GM12872 (cell line): ENCODE measurements at regions not wholly inside any gene's neighbourhood (a gene's known extent, or its start where the extent isn't known, plus 50 kb on each side); places are given as distances from the start of the nearest gene placed in this dataset.

Experiments used
- TF ChIP-seq, protein P1 (sequence below): IDR thresholded peaks from 3 replicates; pipeline ENCODE4 v1.5.1; 2011; ENCODE audit warnings: low read depth, mild to moderate bottlenecking, low read length, moderate library complexity; ENCODE audit not compliant: insufficient read depth

DNA sequence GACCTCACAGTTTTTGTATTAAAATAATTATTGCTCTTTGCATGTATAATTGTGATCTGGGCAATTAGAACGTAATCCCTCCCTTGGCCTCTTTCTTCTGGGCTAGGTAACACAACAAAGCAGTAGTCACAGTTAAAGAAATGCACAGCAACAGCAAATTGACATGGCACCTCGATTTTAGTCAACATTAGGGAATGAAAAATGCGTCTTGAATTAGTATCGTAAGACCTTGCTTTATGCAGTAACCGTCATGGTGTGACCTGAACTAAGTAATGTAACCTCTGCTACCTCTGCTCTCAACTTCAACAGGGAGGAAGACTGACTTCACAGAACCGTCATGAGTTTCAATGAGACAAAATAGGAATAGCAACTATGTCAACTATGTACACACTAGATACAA, 265.4 kb upstream of the MAF start:
- TF ChIP-seq, protein P1, sequence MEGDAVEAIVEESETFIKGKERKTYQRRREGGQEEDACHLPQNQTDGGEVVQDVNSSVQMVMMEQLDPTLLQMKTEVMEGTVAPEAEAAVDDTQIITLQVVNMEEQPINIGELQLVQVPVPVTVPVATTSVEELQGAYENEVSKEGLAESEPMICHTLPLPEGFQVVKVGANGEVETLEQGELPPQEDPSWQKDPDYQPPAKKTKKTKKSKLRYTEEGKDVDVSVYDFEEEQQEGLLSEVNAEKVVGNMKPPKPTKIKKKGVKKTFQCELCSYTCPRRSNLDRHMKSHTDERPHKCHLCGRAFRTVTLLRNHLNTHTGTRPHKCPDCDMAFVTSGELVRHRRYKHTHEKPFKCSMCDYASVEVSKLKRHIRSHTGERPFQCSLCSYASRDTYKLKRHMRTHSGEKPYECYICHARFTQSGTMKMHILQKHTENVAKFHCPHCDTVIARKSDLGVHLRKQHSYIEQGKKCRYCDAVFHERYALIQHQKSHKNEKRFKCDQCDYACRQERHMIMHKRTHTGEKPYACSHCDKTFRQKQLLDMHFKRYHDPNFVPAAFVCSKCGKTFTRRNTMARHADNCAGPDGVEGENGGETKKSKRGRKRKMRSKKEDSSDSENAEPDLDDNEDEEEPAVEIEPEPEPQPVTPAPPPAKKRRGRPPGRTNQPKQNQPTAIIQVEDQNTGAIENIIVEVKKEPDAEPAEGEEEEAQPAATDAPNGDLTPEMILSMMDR: no peak

DNA sequence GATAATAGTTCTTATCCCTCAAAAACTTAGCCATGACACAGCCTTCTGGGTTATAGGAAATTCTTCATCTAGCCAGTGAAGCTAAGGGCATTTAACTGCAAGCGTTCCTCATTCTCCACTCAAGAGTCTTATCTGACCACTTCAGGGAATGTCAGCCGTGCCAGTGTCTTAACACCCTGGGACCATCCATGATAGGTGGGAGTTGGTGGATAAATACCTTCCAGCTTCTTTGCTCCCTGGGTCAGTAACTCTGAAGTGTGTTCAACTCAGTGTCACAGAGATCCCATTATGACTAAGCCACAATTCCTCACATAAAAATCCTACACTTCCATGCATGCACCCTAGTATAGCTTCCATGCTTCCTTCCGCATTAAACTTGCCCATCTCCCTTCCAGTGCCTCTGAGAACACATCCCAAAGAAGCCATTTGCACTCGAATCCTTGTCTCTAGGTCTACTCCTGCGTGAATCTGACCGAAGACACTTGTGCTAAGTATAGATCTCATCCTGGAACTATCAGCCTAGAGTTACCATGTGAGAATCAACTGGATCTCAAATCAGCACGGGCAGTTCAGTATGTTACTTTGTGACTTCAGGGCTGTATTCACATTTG, 264.3 kb upstream of the MAF start:
- TF ChIP-seq, protein P1: no peak

DNA sequence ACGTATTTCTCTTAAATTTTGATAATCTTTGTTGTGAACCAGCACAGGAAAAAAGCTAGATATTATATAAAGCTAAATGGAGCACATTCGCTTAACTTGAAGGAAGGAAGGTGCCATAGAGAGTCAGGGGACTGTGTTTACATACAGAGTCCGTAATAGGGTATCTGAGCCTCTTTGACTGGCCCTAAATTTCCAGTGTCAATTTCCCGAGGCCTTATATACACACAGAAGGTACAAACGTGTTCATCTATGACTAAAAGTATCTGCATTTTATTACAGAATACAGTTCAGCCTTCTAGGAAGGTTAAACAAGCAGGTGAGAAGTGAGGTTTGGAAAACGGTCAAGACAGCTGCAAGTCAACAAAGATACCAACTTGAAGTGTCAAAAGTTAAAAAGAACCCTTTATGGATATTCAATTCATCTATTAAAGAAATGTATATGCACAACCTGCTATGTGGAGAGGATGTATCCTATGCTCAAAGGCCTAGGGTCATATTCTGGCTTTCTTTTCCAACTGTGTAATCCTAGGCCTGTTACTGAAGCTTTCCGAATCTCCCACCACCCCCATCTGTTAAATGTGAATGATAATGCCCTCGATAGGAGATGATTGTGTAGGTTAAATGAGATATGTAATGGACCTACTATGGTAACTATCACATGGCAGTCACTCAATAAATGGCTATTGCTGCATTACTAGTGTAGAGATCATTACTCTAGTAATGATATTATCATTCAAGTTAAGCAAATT, 263.7 kb upstream of the MAF start:
- TF ChIP-seq, protein P1: no peak

DNA sequence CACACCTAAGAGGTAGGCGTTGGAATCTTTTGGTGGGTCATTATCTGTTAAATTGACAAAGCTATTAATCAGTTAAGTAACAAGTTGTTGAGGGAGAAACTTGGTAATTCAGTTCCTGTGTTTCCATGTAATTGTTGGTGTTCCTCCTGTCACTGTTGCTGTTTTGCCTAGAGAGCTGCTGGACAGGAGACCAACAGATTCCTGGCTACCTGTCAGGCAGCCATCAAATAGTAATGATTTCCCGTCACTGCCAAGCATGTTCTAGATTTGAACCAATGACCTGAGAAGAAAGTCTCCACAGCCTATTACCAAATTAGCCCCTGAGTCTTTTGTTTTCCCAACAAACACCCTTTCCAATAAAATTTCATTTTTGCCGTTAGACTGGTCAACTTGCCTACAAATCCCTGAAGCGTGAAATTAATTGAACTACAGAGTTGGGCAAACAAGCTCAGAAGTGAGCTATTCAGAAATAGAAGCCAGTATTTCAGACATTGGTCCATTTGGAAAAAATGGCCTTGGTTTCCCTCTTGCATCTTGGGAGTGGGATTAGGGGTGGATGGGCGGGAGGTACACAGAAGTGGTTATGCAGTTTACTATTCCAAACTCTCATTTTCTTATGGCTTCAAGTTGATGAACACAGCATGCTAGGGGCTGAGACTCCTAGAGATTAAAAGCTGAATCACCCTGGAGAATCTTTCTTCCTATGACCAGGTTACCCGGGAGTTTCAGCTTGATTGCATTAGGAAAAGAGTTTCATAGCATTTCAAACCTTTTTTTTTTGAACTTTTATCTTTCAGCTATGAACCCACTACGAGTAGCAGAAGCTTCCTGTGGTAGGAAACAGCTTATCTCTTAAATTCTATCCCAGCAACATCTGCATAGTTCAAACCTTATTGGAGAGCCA, 262.8 kb upstream of the MAF start:
- TF ChIP-seq, protein P1: no peak

DNA sequence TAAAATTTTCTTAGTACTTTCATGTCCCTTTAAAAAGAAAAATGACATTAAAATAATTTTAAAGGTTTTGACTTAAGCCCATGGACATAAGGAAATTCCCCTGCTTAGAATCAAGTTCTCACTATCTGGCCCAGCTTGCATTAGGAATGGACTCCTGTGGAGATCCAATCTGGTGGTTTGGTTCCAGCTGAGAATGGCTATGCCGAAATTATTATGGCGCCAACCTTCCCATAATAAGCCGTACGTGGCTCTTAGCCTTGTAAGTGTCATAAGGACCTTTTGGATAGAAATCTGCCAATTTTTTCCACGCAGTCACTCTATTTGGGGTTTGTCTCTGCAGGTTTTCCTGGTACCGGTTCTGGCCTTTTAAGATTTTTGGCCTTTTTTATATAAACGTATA, 262.1 kb upstream of the MAF start:
- TF ChIP-seq, protein P1: no peak

DNA sequence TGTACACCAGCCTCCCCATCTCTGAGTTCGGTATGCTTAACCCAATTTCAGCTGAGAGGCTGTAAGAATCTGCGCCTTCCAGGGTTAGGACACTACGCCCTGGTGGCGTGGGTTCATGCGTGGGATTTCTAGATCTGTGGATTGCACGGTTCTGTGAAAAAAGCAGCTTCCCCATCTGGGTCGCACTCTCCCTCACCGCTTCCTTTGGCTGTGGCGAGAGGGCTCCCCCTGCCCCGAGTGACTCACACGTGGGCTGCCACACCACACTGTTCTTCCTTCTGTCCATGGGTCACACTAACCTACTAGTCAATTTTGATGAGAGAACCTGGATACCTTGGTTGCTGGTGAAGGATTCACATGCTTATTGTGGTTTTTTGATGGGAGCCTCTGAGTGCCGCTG, 256.0 kb upstream of the MAF start:
- TF ChIP-seq, protein P1: no peak

DNA sequence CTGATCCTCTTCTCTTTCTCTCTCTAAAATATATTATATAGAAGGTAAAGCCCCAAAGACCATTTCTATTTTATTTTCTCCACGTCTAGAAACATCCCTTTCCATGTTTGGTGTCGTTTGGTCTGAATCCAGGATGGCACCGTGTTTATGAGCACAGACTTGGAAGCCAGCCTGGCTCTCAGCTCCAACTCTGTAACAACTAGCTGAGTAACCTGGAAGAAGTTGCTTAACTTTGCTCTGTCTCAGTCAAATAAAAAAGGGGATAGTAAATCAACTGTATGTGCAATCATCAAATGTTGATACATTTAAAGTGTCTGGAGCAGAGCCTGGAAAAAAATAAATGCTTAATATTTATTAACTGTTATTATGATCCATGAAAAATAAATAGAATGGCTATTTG, 249.8 kb upstream of the MAF start:
- TF ChIP-seq, protein P1: no peak
